ENCODE measurements at regions not wholly inside any gene's neighbourhood (a gene's known extent, or its start where the extent isn't known, plus 50 kb on each side); places are given as distances from the start of the nearest gene placed in this dataset.

DNA sequence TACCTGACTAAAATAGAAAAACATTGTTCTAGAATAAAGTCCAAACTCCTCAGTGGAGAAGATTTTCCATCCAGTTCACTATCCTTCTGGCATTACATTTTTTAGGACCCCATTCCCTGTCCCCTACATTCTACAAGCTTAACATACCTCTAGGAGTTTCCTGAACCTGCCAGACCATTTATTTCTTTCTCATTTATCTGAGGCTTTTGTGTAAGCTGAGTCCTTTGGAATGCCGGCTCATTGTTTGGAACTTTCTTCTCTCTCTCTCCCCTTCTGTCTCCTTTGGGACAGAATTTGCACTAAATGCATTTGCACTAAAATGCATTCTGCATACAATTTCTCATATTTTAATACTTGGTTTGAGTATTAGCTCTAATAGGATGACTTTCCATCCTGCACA is 393.0 kb upstream of the ANO3 start:
- Histone ChIP-seq H4K20me1 (replicated peaks; ENCODE audit: insufficient read depth) (no peaks in the 10 kb centered on the region), H3K79me2 (replicated peaks; ENCODE audit: insufficient read depth) (no peaks in the 10 kb centered on the region), H2AFZ (no peak overlapping the region), H3K27ac (ENCODE audit: low read depth) (no peak overlapping the region), H3K36me3 (ENCODE audit: insufficient read depth) (no peaks in the 10 kb centered on the region), H3F3A (replicated peaks; ENCODE audit: low read depth) (no peaks in the 10 kb centered on the region), H3K9me2 (ENCODE audit: insufficient read depth) (no peaks in the 10 kb centered on the region; the same call in 1 of the 2 replicates), H3K27me3 (ENCODE audit: insufficient read depth) (no peaks in the 10 kb centered on the region), H3K4me2 (no peak overlapping the region), H3K4me1 (ENCODE audit: insufficient read depth) (peaks cover 24% of the 10 kb centered on the region), H3K4me3 (no peak overlapping the region)
- H3K36me3 Mint-ChIP-seq (ENCODE audit: low read depth) = peaks cover 14% of the 10 kb centered on the region; the same call in 2 of the 3 replicates
- H3K9me3 Mint-ChIP-seq = peaks cover 20% of the 10 kb centered on the region; the same call in 2 of the 3 replicates
- peak; percentile 71 for ATAC-seq
- H3K4me3 Mint-ChIP-seq = no peak overlapping the region
- H3K27ac Mint-ChIP-seq = no peak overlapping the region; the same call in 1 of the 2 replicates
- peaks cover 11% of the 10 kb centered on the region for H3K4me1 Mint-ChIP-seq
- H3K27me3 Mint-ChIP-seq (ENCODE audit: insufficient read depth, low read depth, poor library complexity) = peaks cover 2% of the 10 kb centered on the region
- TF ChIP-seq, protein P1, sequence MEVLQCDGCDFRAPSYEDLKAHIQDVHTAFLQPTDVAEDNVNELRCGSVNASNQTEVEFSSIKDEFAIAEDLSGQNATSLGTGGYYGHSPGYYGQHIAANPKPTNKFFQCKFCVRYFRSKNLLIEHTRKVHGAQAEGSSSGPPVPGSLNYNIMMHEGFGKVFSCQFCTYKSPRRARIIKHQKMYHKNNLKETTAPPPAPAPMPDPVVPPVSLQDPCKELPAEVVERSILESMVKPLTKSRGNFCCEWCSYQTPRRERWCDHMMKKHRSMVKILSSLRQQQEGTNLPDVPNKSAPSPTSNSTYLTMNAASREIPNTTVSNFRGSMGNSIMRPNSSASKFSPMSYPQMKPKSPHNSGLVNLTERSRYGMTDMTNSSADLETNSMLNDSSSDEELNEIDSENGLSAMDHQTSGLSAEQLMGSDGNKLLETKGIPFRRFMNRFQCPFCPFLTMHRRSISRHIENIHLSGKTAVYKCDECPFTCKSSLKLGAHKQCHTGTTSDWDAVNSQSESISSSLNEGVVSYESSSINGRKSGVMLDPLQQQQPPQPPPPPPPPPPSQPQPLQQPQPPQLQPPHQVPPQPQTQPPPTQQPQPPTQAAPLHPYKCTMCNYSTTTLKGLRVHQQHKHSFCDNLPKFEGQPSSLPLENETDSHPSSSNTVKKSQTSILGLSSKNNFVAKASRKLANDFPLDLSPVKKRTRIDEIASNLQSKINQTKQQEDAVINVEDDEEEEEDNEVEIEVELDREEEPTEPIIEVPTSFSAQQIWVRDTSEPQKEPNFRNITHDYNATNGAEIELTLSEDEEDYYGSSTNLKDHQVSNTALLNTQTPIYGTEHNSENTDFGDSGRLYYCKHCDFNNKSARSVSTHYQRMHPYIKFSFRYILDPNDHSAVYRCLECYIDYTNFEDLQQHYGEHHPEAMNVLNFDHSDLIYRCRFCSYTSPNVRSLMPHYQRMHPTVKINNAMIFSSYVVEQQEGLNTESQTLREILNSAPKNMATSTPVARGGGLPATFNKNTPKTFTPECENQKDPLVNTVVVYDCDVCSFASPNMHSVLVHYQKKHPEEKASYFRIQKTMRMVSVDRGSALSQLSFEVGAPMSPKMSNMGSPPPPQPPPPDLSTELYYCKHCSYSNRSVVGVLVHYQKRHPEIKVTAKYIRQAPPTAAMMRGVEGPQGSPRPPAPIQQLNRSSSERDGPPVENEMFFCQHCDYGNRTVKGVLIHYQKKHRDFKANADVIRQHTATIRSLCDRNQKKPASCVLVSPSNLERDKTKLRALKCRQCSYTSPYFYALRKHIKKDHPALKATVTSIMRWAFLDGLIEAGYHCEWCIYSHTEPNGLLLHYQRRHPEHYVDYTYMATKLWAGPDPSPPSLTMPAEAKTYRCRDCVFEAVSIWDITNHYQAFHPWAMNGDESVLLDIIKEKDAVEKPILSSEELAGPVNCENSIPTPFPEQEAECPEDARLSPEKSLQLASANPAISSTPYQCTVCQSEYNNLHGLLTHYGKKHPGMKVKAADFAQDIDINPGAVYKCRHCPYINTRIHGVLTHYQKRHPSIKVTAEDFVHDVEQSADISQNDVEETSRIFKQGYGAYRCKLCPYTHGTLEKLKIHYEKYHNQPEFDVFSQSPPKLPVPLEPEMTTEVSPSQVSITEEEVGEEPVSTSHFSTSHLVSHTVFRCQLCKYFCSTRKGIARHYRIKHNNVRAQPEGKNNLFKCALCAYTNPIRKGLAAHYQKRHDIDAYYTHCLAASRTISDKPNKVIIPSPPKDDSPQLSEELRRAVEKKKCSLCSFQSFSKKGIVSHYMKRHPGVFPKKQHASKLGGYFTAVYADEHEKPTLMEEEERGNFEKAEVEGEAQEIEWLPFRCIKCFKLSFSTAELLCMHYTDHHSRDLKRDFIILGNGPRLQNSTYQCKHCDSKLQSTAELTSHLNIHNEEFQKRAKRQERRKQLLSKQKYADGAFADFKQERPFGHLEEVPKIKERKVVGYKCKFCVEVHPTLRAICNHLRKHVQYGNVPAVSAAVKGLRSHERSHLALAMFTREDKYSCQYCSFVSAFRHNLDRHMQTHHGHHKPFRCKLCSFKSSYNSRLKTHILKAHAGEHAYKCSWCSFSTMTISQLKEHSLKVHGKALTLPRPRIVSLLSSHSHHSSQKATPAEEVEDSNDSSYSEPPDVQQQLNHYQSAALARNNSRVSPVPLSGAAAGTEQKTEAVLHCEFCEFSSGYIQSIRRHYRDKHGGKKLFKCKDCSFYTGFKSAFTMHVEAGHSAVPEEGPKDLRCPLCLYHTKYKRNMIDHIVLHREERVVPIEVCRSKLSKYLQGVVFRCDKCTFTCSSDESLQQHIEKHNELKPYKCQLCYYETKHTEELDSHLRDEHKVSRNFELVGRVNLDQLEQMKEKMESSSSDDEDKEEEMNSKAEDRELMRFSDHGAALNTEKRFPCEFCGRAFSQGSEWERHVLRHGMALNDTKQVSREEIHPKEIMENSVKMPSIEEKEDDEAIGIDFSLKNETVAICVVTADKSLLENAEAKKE (CRISPR knock-in tag; IDR thresholded peaks at IDR 0.05) = no peak
- TF ChIP-seq, protein P2, sequence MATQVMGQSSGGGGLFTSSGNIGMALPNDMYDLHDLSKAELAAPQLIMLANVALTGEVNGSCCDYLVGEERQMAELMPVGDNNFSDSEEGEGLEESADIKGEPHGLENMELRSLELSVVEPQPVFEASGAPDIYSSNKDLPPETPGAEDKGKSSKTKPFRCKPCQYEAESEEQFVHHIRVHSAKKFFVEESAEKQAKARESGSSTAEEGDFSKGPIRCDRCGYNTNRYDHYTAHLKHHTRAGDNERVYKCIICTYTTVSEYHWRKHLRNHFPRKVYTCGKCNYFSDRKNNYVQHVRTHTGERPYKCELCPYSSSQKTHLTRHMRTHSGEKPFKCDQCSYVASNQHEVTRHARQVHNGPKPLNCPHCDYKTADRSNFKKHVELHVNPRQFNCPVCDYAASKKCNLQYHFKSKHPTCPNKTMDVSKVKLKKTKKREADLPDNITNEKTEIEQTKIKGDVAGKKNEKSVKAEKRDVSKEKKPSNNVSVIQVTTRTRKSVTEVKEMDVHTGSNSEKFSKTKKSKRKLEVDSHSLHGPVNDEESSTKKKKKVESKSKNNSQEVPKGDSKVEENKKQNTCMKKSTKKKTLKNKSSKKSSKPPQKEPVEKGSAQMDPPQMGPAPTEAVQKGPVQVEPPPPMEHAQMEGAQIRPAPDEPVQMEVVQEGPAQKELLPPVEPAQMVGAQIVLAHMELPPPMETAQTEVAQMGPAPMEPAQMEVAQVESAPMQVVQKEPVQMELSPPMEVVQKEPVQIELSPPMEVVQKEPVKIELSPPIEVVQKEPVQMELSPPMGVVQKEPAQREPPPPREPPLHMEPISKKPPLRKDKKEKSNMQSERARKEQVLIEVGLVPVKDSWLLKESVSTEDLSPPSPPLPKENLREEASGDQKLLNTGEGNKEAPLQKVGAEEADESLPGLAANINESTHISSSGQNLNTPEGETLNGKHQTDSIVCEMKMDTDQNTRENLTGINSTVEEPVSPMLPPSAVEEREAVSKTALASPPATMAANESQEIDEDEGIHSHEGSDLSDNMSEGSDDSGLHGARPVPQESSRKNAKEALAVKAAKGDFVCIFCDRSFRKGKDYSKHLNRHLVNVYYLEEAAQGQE (IDR thresholded peaks at IDR 0.05; ENCODE audit: unreplicated experiment) = no peak
- TF ChIP-seq, protein P3, sequence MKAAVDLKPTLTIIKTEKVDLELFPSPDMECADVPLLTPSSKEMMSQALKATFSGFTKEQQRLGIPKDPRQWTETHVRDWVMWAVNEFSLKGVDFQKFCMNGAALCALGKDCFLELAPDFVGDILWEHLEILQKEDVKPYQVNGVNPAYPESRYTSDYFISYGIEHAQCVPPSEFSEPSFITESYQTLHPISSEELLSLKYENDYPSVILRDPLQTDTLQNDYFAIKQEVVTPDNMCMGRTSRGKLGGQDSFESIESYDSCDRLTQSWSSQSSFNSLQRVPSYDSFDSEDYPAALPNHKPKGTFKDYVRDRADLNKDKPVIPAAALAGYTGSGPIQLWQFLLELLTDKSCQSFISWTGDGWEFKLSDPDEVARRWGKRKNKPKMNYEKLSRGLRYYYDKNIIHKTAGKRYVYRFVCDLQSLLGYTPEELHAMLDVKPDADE (IDR thresholded peaks at IDR 0.05) = no peak
- TF ChIP-seq EZH2 (IDR thresholded peaks at IDR 0.05; ENCODE audit: low read depth, unreplicated experiment) (no peak), CREB1 (CRISPR knock-in tag; IDR thresholded peaks at IDR 0.05; ENCODE audit: low read depth) (no peak), NANOG (IDR thresholded peaks at IDR 0.05; ENCODE audit: borderline replicate concordance) (no peak), ZNF114 (CRISPR knock-in tag; IDR thresholded peaks at IDR 0.05) (no peak), EZH2phosphoT487 (IDR thresholded peaks at IDR 0.05; ENCODE audit: unreplicated experiment) (no peak), POLR2AphosphoS5 (IDR thresholded peaks at IDR 0.05; ENCODE audit: low read depth) (no peak), ZNF331 (CRISPR knock-in tag; IDR thresholded peaks at IDR 0.05; ENCODE audit: low read depth) (no peak)
- TF ChIP-seq, protein P4, sequence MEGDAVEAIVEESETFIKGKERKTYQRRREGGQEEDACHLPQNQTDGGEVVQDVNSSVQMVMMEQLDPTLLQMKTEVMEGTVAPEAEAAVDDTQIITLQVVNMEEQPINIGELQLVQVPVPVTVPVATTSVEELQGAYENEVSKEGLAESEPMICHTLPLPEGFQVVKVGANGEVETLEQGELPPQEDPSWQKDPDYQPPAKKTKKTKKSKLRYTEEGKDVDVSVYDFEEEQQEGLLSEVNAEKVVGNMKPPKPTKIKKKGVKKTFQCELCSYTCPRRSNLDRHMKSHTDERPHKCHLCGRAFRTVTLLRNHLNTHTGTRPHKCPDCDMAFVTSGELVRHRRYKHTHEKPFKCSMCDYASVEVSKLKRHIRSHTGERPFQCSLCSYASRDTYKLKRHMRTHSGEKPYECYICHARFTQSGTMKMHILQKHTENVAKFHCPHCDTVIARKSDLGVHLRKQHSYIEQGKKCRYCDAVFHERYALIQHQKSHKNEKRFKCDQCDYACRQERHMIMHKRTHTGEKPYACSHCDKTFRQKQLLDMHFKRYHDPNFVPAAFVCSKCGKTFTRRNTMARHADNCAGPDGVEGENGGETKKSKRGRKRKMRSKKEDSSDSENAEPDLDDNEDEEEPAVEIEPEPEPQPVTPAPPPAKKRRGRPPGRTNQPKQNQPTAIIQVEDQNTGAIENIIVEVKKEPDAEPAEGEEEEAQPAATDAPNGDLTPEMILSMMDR (conservative IDR thresholded peaks at IDR 0.05; ENCODE audit: low read depth in 2 of 2) = no peak
- peak; percentile 67 for DNase-seq (ENCODE audit: low spot score)

All from GM23338 (cell line).